ENCODE measurements at regions not wholly inside any gene's neighbourhood (a gene's known extent, or its start where the extent isn't known, plus 50 kb on each side); places are given as distances from the start of the nearest gene placed in this dataset.

DNA sequence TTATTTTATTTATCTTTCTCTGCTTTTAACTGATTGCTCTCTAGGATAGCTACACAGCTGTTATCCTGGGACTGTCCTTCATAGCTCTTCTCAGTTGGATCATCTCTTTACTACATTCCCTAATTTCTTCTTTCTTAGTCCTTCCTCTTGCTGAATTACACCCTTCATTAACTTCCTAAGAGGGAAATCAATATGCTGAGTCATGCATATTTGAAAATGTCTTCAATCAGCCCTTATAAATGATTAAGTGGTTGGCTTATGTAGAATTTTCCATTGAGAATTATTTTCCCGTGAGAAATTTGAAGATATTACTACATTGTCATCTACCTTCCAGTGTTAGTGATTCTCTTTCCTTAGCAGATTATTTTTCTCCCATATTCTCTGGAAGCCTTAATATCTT is 214.2 kb downstream of the SOCS6 start (continued):
- TF ChIP-seq YY1 (IDR thresholded peaks at IDR 0.05; ENCODE audit: extremely low read depth, insufficient replicate concordance, low read depth, low read length): no peak
- no peak for TF ChIP-seq FOSL1 (IDR thresholded peaks at IDR 0.05; ENCODE audit: low read depth)
- no peak for TF ChIP-seq POLR2AphosphoS5 (IDR thresholded peaks at IDR 0.05; ENCODE audit: low read depth, low read length)
- no peak for TF ChIP-seq SIN3A (IDR thresholded peaks at IDR 0.05; ENCODE audit: low read depth)
- no peak for TF ChIP-seq ZNF274 (IDR thresholded peaks at IDR 0.05; ENCODE audit: low read depth, low read length)
- no peak for TF ChIP-seq EGR1 (IDR thresholded peaks at IDR 0.05; ENCODE audit: low read depth)

DNA sequence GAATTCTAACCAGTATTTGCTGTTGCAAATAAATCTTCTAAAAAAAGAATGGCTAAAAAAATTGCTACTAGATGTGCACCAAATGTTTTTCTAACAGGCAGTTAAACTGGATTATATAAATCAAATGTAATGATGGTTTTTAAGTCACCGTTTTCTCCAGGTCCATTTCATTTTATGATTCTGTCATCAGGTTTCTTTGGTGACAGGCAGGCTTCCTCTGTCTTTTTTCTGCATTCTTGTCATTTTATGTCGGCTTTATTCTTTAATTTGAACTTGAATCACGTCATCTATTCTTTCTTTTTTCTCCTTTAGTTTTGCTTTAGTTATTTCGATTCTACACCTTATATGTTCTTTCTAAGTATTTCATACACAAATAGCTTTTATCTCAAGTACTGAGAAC is 212.5 kb downstream of the SOCS6 start:
- Histone ChIP-seq H2AFZ (ENCODE audit: low read depth, low read length, poor library complexity, severe bottlenecking) (no peak overlapping the region), H3K79me2 (ENCODE audit: insufficient read depth, low read length) (no peaks in the 10 kb centered on the region), H3K9me2 (ENCODE audit: insufficient read depth) (no peaks in the 10 kb centered on the region), H3K9ac (ENCODE audit: low read length) (no peak overlapping the region), H3K4me2 (ENCODE audit: low read length) (no peak overlapping the region), H4K20me1 (ENCODE audit: insufficient read depth) (no peaks in the 10 kb centered on the region), H3K27ac (ENCODE audit: low read depth, low read length) (no peak overlapping the region), H3K9me3 (ENCODE audit: control insufficient read depth in 1 of 2, insufficient read depth in 1 of 2, low read depth in 1 of 2, low read length in 2 of 2) (no peaks in the 10 kb centered on the region), H3K4me1 (ENCODE audit: control insufficient read depth in 1 of 2, insufficient read depth in 2 of 2, low read length in 2 of 2) (no peaks in the 10 kb centered on the region), H3K36me3 (ENCODE audit: control insufficient read depth in 1 of 2, insufficient read depth in 2 of 2, low read length in 2 of 2) (no peaks in the 10 kb centered on the region), H3K27me3 (ENCODE audit: insufficient read depth, low read length) (no peaks in the 10 kb centered on the region), H3K4me3 (replicated peaks in 1 of 2; ENCODE audit: low read depth in 1 of 2, low read length in 2 of 2) (no peak overlapping the region)
- ChIA-PET CTCF (no interaction called here), RAD21 (ENCODE audit: low non-redundant PET in 1 of 2, low total read pairs in 2 of 2, uncharacterized antibody in 2 of 2, unreplicated experiment in 2 of 2) (no interaction called here), POLR2A (no interaction called here)
- ATAC-seq (no peak), DNase-seq (ENCODE audit: low read depth, low spot score) (no peak)
- intact Hi-C loops (cut with micrococcal nuclease): no loop called here
- BruUV-seq (replicated peaks): no TSS peak
- no peak for TF ChIP-seq ZFX (IDR thresholded peaks at IDR 0.05)
- no peak for TF ChIP-seq POLR2AphosphoS5 (IDR thresholded peaks at IDR 0.05; ENCODE audit: low read depth, low read length)
- no peak for TF ChIP-seq EZH2phosphoT487 (IDR thresholded peaks at IDR 0.05; ENCODE audit: borderline replicate concordance)
- no peak for TF ChIP-seq SRF (IDR thresholded peaks at IDR 0.05; ENCODE audit: low read depth)
- TF ChIP-seq YY1 (IDR thresholded peaks at IDR 0.05; ENCODE audit: extremely low read depth, insufficient replicate concordance, low read depth, low read length): no peak
- no peak for TF ChIP-seq ZNF274 (IDR thresholded peaks at IDR 0.05; ENCODE audit: low read depth, low read length)
- TF ChIP-seq JUND (IDR thresholded peaks at IDR 0.05): no peak
- TF ChIP-seq, protein P1, sequence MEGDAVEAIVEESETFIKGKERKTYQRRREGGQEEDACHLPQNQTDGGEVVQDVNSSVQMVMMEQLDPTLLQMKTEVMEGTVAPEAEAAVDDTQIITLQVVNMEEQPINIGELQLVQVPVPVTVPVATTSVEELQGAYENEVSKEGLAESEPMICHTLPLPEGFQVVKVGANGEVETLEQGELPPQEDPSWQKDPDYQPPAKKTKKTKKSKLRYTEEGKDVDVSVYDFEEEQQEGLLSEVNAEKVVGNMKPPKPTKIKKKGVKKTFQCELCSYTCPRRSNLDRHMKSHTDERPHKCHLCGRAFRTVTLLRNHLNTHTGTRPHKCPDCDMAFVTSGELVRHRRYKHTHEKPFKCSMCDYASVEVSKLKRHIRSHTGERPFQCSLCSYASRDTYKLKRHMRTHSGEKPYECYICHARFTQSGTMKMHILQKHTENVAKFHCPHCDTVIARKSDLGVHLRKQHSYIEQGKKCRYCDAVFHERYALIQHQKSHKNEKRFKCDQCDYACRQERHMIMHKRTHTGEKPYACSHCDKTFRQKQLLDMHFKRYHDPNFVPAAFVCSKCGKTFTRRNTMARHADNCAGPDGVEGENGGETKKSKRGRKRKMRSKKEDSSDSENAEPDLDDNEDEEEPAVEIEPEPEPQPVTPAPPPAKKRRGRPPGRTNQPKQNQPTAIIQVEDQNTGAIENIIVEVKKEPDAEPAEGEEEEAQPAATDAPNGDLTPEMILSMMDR (IDR thresholded peaks at IDR 0.05 in 2 of 3, conservative IDR thresholded peaks at IDR 0.05 in 1 of 3; ENCODE audit: borderline replicate concordance in 1 of 3, insufficient read depth in 1 of 3, low read depth in 2 of 3, low read length in 2 of 3): no peak
- no peak for TF ChIP-seq ATF3 (IDR thresholded peaks at IDR 0.05)
- no peak for TF ChIP-seq CEBPB (IDR thresholded peaks at IDR 0.05; ENCODE audit: low read depth)
- TF ChIP-seq EZH2 (IDR thresholded peaks at IDR 0.05): no peak
- TF ChIP-seq TCF7L2 (IDR thresholded peaks at IDR 0.05; ENCODE audit: borderline replicate concordance, extremely low read depth, insufficient read depth, insufficient read length): no peak
- TF ChIP-seq REST (IDR thresholded peaks at IDR 0.05; ENCODE audit: low read depth): no peak
- no peak for TF ChIP-seq POLR2A (IDR thresholded peaks at IDR 0.05; ENCODE audit: borderline replicate concordance, extremely low read depth, insufficient read depth, insufficient read length)
- TF ChIP-seq MAX (IDR thresholded peaks at IDR 0.05): no peak
- no peak for TF ChIP-seq ELF1 (IDR thresholded peaks at IDR 0.05; ENCODE audit: borderline replicate concordance, low read depth)
- no peak for TF ChIP-seq RAD21 (IDR thresholded peaks at IDR 0.05; ENCODE audit: low read depth)
- TF ChIP-seq EGR1 (IDR thresholded peaks at IDR 0.05; ENCODE audit: low read depth): no peak

All from HCT116 (cell line).